HepG2 (cell line): ENCODE measurements at regions not wholly inside any gene's neighbourhood (a gene's known extent, or its start where the extent isn't known, plus 50 kb on each side); places are given as distances from the start of the nearest gene placed in this dataset.

ENCODE experiments used
- ARID4A ChIP-seq: sonication (generic); formaldehyde crosslinking; IDR thresholded peaks from 2 replicates; pipeline ENCODE4 v1.5.0; 2020; ENCODE audit warnings: mild to moderate bottlenecking, missing genetic modification reagents, borderline replicate concordance
- ATRX ChIP-seq: sonication (generic); formaldehyde crosslinking; IDR thresholded peaks from 2 replicates; pipeline ENCODE4 v1.4.0; 2020; ENCODE audit warnings: missing genetic modification reagents, borderline replicate concordance
- HCFC1 ChIP-seq: fragments of 150-350 bp; IDR thresholded peaks from 2 replicates; pipeline ENCODE4 v1.6.1; 2014; ENCODE audit warnings: low read depth, low read length
- NFIB ChIP-seq: sonication (generic); formaldehyde crosslinking; IDR thresholded peaks from 2 replicates; pipeline ENCODE4 v1.9.0; 2021; ENCODE audit warnings: missing genetic modification reagents, mild to moderate bottlenecking, borderline replicate concordance
- SP4 ChIP-seq: sonication (generic); formaldehyde crosslinking; IDR thresholded peaks from 2 replicates; pipeline ENCODE4 v1.8.1; 2023; ENCODE audit warnings: mild to moderate bottlenecking, missing genetic modification reagents
- TCF7L2 ChIP-seq: IDR thresholded peaks from 2 replicates; pipeline ENCODE4 v1.6.1; 2011; ENCODE audit warnings: mild to moderate bottlenecking, low read depth, low read length, moderate library complexity
- U2AF1 ChIP-seq: fragments of 200-400 bp; formaldehyde crosslinking; optimal IDR thresholded peaks from 2 replicates; pipeline ENCODE3; 2017; ENCODE audit warnings: mild to moderate bottlenecking, low read depth, low read length
- TF ChIP-seq, protein P1 (sequence below): sonication (generic); formaldehyde crosslinking; IDR thresholded peaks from 2 replicates; pipeline ENCODE4 v1.4.0; 2020; ENCODE audit warnings: mild to moderate bottlenecking, missing genetic modification reagents

- TF ChIP-seq, protein P1, sequence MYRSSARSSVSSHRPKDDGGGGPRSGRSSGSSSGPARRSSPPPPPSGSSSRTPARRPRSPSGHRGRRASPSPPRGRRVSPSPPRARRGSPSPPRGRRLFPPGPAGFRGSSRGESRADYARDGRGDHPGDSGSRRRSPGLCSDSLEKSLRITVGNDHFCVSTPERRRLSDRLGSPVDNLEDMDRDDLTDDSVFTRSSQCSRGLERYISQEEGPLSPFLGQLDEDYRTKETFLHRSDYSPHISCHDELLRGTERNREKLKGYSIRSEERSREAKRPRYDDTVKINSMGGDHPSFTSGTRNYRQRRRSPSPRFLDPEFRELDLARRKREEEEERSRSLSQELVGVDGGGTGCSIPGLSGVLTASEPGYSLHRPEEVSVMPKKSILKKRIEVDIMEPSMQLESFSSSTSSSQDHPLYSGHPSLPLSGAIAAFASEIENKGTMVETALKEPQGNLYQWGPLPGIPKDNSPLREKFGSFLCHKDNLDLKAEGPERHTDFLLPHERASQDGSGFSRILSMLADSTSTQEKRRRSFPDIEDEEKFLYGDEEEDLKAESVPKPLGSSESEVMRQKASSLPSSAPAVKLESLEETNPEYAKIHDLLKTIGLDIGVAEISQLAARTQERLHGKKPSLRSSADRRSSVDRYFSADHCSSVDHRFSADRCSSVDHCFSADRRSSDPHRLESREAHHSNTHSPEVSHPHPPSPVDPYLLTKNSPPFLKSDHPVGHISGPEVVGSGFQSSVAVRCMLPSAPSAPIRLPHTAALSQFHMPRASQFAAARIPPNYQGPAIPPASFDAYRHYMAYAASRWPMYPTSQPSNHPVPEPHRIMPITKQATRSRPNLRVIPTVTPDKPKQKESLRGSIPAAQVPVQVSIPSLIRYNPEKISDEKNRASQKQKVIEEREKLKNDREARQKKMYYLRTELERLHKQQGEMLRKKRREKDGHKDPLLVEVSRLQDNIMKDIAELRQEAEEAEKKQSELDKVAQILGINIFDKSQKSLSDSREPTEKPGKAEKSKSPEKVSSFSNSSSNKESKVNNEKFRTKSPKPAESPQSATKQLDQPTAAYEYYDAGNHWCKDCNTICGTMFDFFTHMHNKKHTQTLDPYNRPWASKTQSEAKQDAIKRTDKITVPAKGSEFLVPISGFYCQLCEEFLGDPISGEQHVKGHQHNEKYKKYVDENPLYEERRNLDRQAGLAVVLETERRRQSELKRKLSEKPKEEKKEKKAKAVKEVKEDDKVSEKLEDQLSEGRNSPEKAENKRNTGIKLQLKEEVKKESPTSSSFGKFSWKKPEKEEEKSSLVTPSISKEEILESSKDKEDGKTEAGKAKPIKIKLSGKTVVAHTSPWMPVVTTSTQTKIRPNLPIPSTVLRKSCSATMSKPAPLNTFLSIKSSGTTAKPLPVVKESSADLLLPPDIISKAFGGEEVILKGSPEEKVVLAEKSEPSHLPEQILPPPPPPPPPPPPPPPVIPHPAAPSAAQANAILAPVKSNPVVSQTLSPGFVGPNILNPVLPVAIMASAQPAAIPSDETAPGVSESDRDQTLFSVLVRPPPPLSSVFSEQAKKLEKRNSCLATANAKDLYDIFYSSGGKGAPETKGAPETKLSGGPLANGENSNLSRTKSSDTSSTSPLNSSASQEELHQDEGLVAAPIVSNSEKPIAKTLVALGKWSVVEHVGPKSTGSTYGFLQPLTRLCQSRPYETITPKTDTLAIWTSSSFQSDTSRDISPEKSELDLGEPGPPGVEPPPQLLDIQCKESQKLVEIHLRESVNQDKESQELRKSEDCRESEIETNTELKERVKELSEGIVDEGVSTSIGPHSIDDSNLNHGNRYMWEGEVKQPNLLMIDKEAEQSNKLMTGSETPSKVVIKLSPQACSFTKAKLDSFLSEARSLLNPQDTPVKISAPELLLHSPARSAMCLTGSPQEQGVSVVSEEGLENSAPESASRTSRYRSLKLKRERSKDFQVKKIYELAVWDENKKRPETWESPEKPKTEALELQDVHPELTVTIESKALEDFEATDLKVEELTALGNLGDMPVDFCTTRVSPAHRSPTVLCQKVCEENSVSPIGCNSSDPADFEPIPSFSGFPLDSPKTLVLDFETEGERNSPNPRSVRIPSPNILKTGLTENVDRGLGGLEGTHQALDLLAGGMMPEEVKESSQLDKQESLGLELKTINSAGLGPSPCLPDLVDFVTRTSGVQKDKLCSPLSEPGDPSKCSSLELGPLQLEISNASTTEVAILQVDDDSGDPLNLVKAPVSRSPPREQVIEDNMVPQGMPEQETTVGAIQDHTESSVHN (CRISPR knock-in tag) = no peak
- TF ChIP-seq ATRX (CRISPR knock-in tag) (no peak), ARID4A (CRISPR knock-in tag) (no peak), TCF7L2 (no peak), U2AF1 (no peak), SP4 (CRISPR knock-in tag) (no peak), HCFC1 (no peak), NFIB (no peak)
Observed at GRCh38 chr15:29517829-29518228, 248.2 kb upstream of the NSMCE3 start (continued).
